Fibroblast of peridontal ligament (primary cell): ENCODE measurements at regions not wholly inside any gene's neighbourhood (a gene's known extent, or its start where the extent isn't known, plus 50 kb on each side); places are given as distances from the start of the nearest gene placed in this dataset.

Source experiments
- DNase-seq: peaks from one replicate; pipeline ENCODE4 v3.0.0-alpha.2; 2010; ENCODE audit errors: extremely low read depth

DNA sequence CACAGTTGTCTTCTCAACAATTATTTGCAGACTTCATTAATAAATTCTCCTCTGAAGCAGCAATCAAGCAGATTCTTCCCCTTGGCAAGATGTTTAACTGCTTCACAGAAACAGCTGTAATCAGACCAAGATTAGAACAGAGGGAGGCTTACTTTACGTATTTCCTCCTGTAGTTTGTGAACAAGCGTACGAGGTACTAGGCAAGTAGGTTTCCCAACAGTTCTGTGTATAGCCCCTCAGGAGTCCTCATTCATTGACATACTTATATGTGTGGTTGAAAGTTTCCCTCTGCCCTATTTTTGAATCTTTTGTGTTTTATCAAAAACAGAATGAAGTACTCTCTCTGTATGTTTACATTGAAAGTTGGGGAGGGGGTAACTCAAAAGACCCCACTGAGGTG is 128.0 kb downstream of the SPATA31D1 start:
- DNase-seq, result no peak

DNA sequence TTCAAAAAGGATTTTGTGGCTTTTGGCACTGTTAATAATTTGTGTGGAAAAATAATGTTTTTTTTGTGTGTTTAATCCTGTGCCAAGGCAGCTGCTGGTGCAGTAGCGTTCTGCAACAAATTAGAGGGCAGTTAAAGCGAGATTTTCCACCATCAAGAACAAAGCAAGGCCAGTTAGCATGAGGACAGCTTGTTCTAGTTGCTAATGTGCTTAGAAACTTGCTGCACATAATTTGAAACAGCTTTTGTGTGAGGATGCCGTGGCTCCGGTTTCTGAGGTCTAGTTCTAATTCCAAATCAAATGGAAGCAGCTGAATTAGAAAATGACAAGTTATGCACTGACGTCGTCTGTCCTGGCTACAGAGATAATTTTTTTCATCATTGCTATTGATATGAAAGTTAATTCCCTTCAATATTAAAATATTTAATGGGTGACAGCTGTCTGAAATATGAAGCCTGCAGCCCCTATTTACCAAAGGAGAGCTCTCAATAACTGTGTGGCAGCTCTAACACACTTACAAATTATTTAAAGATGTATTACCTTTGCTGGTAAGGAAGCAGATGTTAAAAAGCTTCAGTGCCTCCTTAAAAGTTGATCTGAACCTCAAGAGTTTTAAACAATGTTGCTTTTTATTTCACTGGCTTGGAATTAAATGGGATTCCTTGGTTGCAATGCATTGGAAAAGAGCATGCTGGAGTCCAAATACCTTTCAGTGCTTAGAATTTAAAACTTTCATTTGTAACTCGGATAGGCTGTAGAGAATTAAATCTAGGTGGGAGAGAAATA is 128.6 kb downstream of the SPATA31D1 start:
- peak; percentile 89 for DNase-seq

DNA sequence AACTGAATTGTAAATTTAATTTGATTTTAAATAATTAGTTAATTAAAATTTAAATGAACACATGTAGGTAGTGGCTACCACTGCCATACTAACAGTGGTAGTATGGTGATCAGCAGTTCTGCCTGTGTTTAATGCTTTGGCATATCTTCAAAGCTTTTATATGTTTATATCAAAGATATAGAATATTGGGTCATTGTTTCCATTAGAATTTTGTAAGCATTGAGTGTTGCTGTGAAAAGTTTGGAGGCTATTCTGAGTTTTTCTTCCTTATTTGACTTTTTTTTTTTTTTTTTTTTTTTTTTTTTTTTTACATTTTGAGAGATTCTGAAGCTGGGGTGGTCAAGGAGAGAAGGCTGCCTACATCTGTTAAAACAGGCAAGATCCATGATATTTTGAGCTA is 134.2 kb downstream of the SPATA31D1 start:
- DNase-seq, result no peak

DNA sequence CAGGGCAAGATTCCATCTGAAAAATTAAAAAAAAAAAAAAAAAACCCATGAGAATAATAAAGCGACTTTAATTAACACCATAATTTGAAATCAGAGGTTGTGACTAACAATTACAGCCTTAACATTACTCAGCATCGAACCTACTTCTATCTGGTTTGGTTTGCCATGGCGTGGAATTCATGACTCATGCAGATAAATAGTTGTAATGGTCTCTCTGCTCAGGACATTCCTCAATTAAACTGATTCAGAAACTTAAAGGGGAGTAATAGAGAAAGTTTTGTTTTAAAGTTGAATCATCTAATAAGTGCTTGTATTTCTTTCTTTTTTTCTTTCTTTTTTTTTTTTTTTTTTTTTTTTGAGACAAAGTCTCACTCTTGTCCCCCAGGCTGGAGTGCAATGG is 135.5 kb downstream of the SPATA31D1 start:
- peak; percentile 79 for DNase-seq

DNA sequence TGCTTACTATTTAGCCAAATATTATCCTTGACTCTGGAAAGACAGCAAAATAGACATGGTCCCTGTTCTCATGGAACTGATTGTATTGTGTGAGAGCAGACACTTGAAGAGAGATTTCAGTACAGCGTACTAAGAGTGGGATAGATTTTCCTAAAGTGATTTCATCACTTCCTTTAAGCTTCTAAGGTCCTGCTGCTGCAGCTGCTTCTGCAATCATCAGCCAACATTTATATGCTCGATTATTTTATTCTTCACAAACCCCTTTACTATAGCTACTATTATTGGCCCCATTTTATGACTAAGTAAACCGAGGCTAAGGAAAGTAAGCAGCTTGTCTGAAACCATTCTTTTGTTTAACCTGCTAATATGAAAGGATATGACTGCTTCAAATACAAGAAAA is 137.7 kb downstream of the SPATA31D1 start:
- DNase-seq, result no peak

DNA sequence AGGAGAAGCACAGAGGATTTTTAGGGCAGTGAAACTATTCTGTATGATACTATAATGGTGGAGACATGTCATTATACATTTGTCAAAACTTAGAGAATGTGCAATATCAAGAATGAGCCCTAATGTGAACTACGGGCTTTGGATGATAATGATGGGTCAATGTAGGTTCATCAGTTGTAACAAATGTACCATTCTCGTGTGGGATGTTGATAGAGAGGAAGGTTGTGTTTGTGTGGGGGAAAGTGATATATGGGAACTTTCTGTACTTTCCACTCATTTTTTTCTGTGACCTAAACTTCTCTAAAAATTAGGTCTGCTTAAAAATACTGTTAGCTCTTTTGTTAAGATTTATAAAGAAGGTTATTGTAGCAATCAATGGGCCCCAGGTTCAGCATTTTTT is 138.9 kb downstream of the SPATA31D1 start:
- no peak for DNase-seq

DNA sequence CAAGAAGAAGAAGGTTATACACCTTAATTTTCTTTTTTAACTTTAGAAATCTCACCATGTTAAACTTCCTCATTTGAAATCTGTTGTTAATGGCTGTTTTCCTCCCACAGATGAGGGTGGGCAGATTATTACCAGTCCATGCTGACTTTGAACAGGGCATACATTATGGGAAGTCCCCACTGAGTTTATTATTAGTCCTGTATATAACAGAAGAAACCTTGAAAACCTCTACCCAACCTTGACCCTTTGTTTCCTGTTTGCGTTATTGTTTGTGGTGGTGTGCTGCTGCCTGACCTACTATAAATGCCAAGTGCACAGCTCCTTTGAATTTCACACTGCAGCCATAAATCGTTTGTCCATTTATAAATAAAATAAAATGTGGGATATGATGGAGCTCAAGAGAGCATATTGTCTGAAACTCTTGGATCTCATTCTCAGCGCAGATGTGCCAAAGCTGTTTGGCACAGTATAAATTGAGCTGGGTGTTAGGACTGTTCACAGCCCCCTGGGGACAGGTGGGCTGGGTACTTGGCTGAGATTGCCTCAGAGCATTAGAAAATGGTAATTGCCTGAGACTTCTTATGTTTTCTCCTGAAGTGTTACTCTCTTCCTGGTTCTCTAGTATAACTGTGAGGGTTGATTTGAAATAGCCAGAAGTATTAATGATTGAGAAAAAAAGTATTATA is 139.6 kb downstream of the SPATA31D1 start:
- no peak for DNase-seq

DNA sequence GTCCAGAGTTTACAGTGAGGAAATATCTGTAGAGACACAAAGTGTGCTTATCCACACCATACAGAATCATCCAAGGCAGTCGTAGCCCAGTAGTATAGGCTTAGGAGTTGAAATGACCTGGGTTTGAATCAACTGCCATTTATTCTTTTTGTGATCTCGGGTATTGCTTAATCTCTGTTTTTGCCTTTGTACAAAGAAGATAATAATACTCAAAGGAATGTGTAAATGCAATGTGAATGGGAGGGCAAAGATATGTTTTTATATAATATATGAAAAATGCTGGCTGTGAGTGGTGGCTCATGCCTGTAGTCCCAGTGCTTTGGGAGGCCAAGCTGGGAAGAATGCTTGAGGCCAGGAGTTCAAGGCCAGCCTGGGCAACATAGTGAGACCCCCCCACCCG is 141.1 kb downstream of the SPATA31D1 start:
- DNase-seq, result no peak

DNA sequence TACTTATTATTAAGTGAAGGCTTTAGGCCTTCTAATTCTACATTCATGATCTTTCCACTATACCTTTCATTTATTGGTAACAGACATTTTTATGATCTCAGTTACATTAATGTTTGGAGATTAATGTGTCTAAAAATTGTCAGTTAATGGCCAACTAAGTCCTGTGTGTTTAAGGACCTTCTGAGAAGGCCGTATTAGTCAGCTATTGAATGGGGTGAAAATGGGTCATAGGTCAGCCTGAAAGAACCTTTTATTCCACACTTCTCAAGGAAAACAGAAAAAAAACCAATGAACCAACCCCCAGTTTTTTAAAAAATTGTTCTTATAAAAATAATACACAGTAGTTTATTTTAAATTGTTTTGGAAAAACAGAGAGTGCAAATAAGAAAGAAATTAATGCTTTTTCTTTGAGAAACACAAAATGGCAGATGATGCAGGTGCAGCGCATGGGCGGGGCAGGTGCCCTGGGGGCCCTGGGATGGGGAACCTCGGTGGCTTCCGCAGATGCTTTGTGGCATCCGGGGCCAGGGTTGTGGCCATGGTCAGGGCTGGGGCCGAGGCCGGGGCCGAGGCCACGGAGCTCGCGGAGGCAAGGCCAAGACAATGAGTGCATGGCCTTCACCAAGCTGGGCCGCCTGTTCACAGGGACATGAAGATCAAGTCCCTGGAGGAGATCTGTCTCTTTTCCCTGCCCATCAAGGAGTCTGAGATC is 141.9 kb downstream of the SPATA31D1 start:
- DNase-seq, result no peak

DNA sequence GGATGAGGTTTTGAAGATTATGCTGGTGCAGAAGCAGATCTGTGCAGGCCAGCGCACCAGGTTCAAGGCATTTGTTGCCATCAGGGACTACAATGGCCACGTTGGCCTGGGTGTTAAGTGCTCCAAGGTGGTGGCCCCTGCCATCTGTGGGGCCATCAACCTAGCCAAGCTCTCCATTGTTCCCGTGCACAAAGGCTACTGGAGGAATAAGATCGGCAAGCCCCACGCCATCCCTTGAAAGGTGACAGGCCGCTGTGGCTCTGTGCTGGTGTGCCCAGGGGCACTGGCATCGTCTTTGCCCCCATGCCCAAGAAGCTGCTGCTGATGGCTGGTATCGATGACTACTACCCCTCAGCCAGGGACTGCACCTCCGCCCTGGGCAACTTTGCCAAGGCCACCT is 142.5 kb downstream of the SPATA31D1 start:
- no peak for DNase-seq

DNA sequence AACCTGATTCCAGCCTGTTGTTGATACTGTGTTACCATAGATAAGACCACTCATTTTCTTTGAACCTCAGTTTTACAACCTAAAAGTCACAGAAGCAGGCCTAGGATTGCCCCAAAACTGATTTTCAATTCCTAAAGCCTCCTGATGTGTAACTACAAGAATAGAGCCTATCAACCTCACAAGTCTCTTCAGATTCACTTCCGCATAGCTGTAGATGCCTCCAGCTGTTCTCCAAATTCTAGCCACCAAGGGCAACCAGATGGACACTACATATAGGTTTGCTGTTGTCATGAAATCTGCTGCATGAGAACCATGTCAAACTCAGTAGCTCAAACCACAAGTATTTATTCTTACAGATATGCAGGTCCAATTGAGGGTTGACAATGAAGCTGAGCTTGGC is 143.5 kb downstream of the SPATA31D1 start:
- no peak for DNase-seq

DNA sequence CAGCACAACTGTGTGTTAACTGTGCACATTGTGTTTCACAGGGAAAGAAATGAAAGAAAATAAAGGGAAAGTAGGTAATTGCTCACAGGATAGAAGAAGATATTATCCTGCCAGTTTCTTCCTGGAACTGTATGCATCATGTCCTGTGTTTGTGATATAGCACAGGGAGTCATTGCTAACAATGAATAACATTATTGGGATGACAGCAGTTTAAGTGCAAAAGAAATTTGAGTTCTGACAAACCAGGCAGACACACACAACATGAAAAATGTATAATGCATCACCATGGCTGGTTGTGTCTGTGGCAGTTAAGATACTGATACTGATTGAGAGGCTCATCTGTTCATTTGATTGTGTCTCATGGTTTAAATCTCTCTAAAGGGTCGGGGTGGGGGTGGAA is 145.4 kb downstream of the SPATA31D1 start:
- DNase-seq, result no peak

DNA sequence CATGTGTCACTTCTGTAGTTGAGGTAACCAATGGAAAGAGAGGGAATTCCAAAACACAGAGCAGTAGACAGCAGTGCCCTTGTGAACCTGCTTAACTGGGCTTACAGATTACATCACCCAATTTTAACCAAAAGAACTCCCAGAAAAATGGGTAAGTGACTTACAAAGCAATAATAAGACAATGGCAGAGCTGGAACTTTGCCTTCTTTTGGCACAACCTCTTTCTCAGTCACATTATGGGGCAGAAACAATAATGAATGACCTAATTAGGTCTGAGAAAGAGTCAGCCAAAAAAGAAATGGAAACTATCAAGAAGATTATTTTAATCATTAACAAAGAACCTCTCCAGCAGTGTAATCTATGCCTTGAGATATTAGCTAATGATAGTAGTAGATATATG is 146.5 kb downstream of the SPATA31D1 start:
- DNase-seq, result no peak

DNA sequence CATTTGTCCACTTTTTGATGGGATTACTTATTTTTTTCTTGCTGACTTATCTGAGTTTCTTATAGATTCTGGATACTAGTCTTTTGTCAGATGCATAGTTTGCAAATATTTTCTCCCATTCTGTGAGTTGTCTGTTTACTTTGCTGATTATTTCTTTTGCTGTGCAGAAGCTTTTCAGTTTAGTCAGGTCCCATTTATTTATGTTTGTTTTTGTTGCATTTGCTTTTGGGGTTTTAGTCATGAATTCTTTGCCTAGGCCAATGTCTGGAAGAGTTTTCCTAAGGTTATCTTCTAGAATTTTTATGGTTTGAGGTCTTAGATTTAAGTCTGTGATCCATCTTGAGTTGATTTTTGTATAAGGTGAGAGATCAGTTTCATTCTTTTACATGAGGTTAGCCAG is 149.5 kb downstream of the SPATA31D1 start:
- peak; percentile 38 for DNase-seq

DNA sequence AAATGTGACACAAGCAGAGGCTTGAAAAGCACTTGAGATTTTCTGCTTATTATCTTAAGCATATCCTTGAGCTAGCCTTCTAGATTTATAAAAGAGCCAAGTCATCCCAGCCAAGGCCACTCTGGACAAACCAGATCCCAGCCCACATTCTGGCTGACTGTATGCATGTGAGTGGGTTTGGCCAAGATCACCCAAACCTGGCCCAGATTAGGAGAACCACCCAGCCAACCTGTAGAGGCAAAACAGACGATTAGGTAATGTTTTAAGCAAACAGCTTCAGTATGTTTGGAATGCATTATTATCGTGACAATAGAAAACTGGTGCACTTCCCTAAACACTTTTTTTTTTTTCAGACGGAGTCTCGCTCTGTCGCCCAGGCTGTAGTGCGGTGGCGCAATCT is 151.9 kb downstream of the SPATA31D1 start:
- no peak for DNase-seq

DNA sequence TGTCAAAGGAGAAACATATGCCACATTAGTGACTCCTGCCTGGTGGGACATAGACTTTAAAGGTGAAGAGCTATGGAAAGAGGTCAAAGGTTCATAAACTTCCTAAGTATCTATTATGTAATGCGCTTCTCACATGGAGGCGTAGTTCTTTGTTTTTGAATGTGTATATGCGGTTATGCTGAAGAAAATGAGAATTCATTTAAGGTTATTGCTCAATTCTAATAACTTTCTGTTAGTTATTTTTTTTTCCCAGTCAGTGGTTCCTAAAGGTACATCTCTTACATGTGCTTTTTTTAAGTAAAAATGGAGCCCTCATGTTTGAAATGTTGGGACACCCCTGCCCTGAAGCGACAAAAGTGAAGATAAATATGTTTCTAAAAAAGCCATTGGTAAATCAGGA is 156.2 kb downstream of the SPATA31D1 start:
- DNase-seq, result no peak

DNA sequence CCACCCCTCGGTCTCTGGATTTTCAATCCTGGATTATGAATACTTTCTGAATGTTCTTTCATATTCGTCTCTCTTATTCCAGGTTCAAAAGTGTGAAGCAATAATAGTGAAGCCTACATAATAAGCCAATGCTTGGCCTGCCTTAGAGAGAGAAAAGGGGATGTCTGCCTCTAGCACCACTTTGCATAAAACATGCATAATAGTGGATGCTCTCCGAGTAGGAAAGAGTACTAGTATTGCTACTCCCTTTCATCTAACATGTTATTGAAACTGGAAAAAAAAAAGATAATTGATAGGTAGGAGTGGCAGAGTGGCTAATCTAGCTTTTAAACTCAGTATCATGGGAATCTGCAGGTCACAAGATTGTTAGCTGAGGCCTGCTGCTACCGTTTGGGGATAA is 158.1 kb downstream of the SPATA31D1 start:
- DNase-seq, result no peak

DNA sequence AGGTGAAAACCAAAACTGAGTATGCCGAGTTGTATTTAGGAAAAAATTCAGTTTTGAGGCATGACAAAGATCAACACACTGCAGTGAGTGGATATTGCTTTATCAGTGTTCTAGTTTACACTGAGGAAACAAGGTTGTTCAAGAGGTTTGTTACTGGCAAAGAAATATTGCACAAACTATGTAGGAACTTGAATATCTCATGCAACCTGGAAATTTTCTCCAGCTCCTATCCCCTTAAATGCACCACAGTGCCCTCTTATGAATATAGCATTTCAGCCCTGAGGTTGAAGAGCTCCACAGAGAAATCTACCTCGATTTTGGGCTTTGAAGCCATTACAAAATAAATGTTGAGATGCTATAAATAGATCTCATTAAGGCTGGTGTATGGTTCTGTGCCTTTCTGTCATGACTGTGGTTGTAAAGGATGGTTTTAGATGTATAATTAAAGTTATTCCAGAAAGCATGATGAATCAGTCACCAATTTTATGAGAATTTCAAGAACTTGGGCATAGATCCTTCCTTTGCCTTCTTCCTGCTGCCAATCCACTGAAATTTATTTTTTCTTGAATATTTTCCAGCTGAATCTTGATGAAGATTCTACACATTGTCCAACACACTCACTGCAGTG is 159.3 kb downstream of the SPATA31D1 start:
- peak; percentile 76 for DNase-seq

DNA sequence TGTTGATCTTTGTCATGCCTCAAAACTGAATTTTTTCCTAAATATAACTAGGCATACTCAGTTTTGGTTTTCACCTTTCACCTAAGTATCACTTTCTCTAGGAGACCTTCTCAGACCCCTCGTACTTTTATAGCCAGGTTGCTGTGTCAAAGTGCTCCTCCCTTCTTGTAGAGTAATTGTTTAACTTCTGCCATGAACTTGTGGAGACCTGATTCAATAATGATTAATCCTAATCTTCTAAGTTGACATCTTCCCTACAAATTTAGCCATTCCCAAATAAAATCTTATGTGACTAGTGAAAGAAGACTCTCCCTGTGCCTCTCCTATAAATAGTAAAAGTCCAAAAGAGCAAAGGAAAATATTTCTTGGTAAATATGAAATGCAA is 159.8 kb downstream of the SPATA31D1 start:
- no peak for DNase-seq

DNA sequence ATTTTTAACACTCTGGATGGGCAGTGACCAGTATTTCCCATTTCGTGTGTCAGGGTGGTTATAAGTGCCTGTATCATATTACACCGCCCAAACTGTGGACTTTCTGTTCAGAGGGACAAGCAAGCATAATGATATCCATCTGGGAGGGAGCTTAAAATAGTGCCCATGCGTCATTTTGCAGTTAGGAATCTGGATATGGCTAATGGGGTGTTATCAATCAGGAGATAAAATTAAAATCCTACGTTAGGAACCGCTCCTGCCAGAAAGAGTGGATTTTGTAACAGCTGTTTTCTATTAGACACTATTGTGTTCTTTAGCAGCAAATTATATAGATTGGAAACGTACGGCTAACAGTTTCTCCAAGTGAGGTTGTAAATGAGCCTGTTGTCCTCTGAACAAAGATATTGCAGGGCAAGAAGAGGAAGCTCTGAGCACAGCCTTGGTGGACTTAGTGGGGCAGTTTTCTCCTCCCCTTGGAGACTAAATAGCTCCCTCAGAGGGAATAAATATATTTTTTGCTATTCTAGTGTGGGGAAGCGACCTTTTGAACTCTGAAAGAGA is 160.4 kb downstream of the SPATA31D1 start:
- peak; percentile 98 for DNase-seq

DNA sequence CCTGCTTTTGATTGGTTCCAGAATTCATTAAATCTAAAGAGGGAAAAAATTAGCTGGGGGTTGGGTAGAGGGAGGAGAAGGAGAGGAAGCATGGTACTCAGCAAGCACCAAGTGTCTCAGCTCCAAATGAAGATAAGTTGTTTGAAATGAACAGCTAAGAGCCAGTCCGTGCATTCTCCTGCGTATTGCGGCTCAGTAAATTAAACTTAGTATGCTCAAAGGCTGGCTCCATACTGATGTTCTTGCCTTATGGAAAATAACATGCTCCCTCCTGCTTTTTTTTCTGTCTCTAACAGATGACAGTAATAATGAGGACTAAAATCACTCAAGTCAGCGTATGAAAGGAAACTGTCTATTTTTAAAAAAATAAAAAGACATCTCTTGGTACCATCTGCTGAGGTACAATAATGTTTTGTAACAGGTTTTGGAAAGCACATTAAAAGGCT is 161.0 kb downstream of the SPATA31D1 start:
- no peak for DNase-seq

DNA sequence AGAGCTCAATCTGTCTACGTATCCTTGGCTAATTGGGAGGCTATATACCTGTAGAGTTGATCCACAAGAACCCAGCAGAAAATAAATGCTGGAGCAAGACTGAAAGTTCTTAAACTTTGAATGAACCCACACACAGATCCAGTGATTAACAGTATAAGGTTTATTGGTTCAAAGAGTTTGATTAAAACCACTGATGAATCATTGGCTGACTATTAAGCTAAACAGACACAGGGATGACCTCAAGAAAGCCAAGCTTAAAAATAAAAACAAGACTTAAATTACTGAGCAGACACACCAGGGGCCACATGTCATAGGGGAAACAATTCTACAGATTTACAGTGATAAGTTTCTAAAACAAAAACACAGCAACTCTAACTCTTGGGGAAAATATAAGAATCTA is 163.6 kb downstream of the SPATA31D1 start:
- peak; percentile 37 for DNase-seq
